Kasumi-1 (cell line): ENCODE measurements at regions not wholly inside any gene's neighbourhood (a gene's known extent, or its start where the extent isn't known, plus 50 kb on each side); places are given as distances from the start of the nearest gene placed in this dataset.

Experiments used
- DNase-seq, 2 experiments: peaks; one replicate each; lab custom pipeline; 2025; lab: John Stamatoyannopoulos, UW

- no peak for DNase-seq
Observed at GRCh38 chr16:7013990-7014389, 318.7 kb upstream of the RBFOX1 start.

GRCh38 chr16:7004266-7004665, 328.4 kb upstream of the RBFOX1 start:
- no peak for DNase-seq

- DNase-seq, result no peak
Observed at GRCh38 chr16:6993544-6993943, 339.1 kb upstream of the RBFOX1 start.

- no peak for DNase-seq
Observed at GRCh38 chr16:6988846-6989245, 343.8 kb upstream of the RBFOX1 start.

- no peak for DNase-seq
Observed at GRCh38 chr16:6977916-6978315, 354.7 kb upstream of the RBFOX1 start.

GRCh38 chr16:6977291-6977690, 355.4 kb upstream of the RBFOX1 start:
- DNase-seq, result no peak

GRCh38 chr16:6976716-6977115, 355.9 kb upstream of the RBFOX1 start:
- no peak for DNase-seq

GRCh38 chr16:6970171-6970857, 362.3 kb upstream of the RBFOX1 start:
- DNase-seq, result no peak

GRCh38 chr16:6969594-6969993, 363.1 kb upstream of the RBFOX1 start:
- no peak for DNase-seq

GRCh38 chr16:6967796-6968320, 364.8 kb upstream of the RBFOX1 start:
- DNase-seq, result no peak

- DNase-seq, result no peak
Observed at GRCh38 chr16:6966925-6967324, 365.7 kb upstream of the RBFOX1 start.

- no peak for DNase-seq
Observed at GRCh38 chr16:6964679-6965078, 368.0 kb upstream of the RBFOX1 start.

- no peak for DNase-seq
Observed at GRCh38 chr16:6961704-6962103, 370.9 kb upstream of the RBFOX1 start.

- DNase-seq, result no peak
Observed at GRCh38 chr16:6958184-6958583, 374.5 kb upstream of the RBFOX1 start.

GRCh38 chr16:6957681-6958080, 375.0 kb upstream of the RBFOX1 start:
- no peak for DNase-seq

- no peak for DNase-seq
Observed at GRCh38 chr16:6956511-6956910, 376.1 kb upstream of the RBFOX1 start.

GRCh38 chr16:6955303-6955702, 377.3 kb upstream of the RBFOX1 start:
- DNase-seq, result no peak

- no peak for DNase-seq
Observed at GRCh38 chr16:6949240-6949639, 383.4 kb upstream of the RBFOX1 start.

GRCh38 chr16:6947291-6947690, 385.4 kb upstream of the RBFOX1 start:
- DNase-seq, result no peak

- no peak for DNase-seq
Observed at GRCh38 chr16:6946802-6947201, 385.8 kb upstream of the RBFOX1 start.

- no peak for DNase-seq
Observed at GRCh38 chr16:6946106-6946505, 386.5 kb upstream of the RBFOX1 start.

GRCh38 chr16:6940968-6941367, 391.7 kb upstream of the RBFOX1 start:
- no peak for DNase-seq

- no peak for DNase-seq
Observed at GRCh38 chr16:6937641-6938040, 395.0 kb upstream of the RBFOX1 start.

GRCh38 chr16:6932871-6933385, 399.7 kb upstream of the RBFOX1 start:
- no peak for DNase-seq
